Stomach smooth muscle (tissue), 2 donors: ENCODE measurements at regions not wholly inside any gene's neighbourhood (a gene's known extent, or its start where the extent isn't known, plus 50 kb on each side); places are given as distances from the start of the nearest gene placed in this dataset.
"Not testable (repeated sequence)": the region's sequence is repeated elsewhere in the genome, so short reads cannot be mapped to it uniquely, and the experiment has no call there.

Source experiments
- H3K27ac ChIP-seq: one replicate; pipeline ENCODE4 v1.7.0; 2013; ENCODE audit warnings: mild to moderate bottlenecking, low read length, inconsistent platforms
- H3K27me3 ChIP-seq, 2 donors: one replicate each; pipeline ENCODE4 v1.7.0; 2013; ENCODE audit warnings: low read length in 2 of 2; ENCODE audit not compliant: insufficient read depth in 2 of 2, control insufficient read depth in 1 of 2
- H3K36me3 ChIP-seq, 2 donors: one replicate each; pipeline ENCODE4 v1.7.0; 2013; ENCODE audit warnings: low read length in 2 of 2; ENCODE audit not compliant: control insufficient read depth in 2 of 2, insufficient read depth in 2 of 2
- H3K4me1 ChIP-seq: one replicate; pipeline ENCODE4 v1.7.0; 2013; ENCODE audit warnings: low read length; ENCODE audit not compliant: control insufficient read depth, insufficient read depth
- H3K4me3 ChIP-seq, 2 donors: one replicate each; pipeline ENCODE4 v1.7.0; 2013; ENCODE audit warnings: low read length in 2 of 2
- H3K9ac ChIP-seq, 2 donors: one replicate each; pipeline ENCODE4 v1.7.0; 2013; ENCODE audit warnings: low read length in 2 of 2, mild to moderate bottlenecking in 1 of 2
- H3K9me3 ChIP-seq, 2 donors: one replicate each; pipeline ENCODE4 v1.7.0; 2013; ENCODE audit warnings: low read length in 2 of 2; ENCODE audit not compliant: control insufficient read depth in 2 of 2
- donor health status: healthy.
- donor health status: Pancreatic carcinoma.

DNA sequence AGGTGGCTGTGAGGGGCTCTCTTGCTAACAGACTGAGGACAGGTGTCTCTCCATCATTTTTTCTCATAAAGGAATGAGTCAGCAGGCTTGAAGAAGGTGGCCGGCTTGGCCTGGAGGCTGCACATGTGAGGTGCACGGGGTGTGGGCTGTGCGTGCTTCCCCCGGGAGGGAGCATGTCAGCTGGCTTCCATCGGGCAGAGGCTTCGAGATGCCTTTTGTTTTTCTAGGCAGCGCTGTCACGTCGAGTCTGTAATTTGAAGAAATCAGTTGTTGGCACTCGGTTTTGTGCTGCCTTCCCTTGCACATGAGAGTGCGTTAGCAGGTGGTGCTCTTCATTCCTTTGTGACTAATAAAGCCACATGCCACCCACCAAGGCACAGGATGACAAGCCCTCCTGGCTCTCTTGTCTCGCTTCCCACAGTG is 89.7 kb downstream of the NPIPB11 start:
- Histone ChIP-seq H3K27me3 (no peaks in the 10 kb centered on the region), H3K36me3 (no peaks in the 10 kb centered on the region), H3K9ac (no peak overlapping the region), H3K4me3 (no peak overlapping the region), H3K4me1 (no peaks in the 10 kb centered on the region), H3K27ac (no peak overlapping the region), H3K9me3 (no peaks in the 10 kb centered on the region)

DNA sequence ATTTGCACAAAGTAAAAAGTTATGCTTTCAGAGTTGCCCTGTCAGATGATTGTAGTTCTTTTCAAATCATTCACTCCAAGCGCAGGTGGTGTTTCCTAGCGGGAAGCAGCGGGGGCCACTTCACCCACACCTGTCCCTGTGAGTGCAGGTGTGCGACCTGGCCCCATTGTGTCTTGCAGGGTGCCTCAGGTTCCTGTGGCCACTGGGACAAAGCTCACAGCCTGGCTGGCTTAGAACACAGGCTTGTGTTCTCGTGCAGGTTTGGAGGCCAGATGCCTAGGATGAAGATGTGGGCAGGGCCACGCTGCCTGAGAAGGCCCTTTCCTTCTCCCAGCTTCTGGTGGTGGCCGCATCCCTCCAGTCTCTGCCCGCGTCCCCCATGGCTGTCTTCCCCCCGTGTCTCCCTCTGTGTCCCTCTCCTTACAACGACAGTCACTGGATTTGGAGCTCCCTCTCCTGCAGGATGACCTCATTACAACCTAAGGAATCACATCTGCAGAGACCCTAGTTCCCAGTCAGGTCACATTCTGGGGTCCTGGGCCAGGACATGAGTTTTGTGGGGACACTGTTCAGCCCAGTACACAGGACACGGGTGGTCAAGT is 90.5 kb downstream of the NPIPB11 start:
- Histone ChIP-seq H3K9me3 (no peaks in the 10 kb centered on the region), H3K4me1 (no peaks in the 10 kb centered on the region), H3K36me3 (no peaks in the 10 kb centered on the region), H3K27me3 (no peaks in the 10 kb centered on the region), H3K9ac (no peak overlapping the region), H3K4me3 (no peak overlapping the region), H3K27ac (no peak overlapping the region)

DNA sequence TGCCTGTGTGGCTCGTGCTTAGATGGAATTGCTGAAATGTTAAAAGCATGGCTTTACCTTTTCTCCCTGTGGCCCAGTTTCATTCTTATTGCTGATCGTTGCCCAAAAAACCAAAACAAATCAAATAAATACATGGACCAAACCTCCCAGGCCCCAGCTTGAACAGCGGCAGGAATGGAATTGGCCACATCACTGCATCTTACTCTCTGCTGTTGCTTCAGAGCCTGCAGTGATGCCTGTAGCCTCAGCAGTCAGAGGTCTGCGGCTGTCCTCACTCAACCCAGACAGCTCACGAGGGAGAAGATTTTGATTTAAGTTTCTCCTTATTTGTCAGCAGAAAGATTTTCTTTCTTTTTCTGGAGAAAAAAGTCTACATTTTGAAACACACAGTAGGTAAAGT is 91.5 kb downstream of the NPIPB11 start:
- Histone ChIP-seq H3K36me3 (no peaks in the 10 kb centered on the region), H3K9ac (no peak overlapping the region), H3K4me3 (no peak overlapping the region), H3K9me3 (no peaks in the 10 kb centered on the region), H3K4me1 (no peaks in the 10 kb centered on the region), H3K27ac (no peak overlapping the region), H3K27me3 (no peaks in the 10 kb centered on the region)

DNA sequence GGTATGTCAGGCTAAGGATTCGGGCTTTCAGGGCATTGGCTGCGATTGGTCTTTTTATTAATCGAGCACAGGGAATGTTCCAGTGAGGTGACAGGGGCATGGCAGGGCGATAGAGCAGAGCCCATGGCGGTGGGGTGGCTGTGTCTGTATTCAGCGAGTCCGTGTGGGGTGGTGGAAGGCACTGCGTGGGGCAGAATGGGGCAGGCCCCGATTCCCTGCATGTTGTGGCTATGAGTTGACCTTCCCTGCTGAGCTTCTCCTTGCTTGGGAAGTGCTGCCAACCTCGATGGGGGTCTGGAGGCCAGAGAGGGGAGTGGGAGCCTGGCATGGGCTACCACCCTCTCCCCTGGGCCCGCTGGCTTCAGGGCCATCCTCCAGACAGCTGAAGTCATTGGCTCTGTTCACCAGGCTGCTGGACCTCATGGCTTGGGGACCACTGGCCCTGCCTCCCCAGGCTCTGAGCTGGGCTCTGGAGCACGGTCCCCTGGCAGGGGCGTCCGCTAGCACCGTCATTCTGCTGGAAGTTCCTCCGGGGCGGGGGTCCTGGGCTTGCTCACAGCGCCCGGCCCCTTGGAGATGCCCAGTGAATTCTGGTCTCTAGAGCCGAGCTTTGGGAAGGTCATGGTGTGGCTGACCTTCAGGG is 92.1 kb downstream of the NPIPB11 start:
- no peaks in the 10 kb centered on the region for H3K36me3 ChIP-seq
- H3K9ac ChIP-seq: no peak overlapping the region
- no peaks in the 10 kb centered on the region for H3K27me3 ChIP-seq
- H3K4me1 ChIP-seq: no peaks in the 10 kb centered on the region
- H3K4me3 ChIP-seq: no peak overlapping the region
- H3K9me3 ChIP-seq: no peaks in the 10 kb centered on the region
- no peak overlapping the region for H3K27ac ChIP-seq

DNA sequence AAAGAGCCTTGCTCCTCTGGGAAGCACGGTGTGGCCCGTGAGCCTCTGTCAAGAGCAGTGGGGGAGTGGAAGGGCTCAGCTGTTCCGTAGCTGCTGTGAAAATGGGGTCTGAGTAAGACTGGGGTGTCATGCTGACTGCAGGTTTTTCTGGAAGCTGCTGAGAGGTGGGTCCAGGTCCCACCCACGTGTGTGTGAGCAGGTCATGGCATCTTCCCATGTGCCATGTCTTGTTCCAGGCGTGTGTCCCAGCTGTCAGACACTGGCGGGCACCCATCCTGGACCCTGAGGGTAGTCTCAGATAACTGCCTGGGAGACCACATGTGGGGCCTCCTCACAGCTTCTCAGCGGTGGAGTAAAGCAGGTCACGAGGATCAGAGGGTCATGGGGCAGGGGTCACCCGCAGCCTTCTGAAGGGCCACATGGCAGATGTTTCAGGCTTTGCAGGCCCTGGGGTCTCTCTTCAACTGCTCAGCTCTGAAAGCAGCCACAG is 92.9 kb downstream of the NPIPB11 start:
- Histone ChIP-seq H3K9me3 (no peaks in the 10 kb centered on the region), H3K27me3 (no peaks in the 10 kb centered on the region), H3K36me3 (no peaks in the 10 kb centered on the region), H3K27ac (no peak overlapping the region), H3K4me1 (no peaks in the 10 kb centered on the region), H3K4me3 (no peak overlapping the region), H3K9ac (no peak overlapping the region)

DNA sequence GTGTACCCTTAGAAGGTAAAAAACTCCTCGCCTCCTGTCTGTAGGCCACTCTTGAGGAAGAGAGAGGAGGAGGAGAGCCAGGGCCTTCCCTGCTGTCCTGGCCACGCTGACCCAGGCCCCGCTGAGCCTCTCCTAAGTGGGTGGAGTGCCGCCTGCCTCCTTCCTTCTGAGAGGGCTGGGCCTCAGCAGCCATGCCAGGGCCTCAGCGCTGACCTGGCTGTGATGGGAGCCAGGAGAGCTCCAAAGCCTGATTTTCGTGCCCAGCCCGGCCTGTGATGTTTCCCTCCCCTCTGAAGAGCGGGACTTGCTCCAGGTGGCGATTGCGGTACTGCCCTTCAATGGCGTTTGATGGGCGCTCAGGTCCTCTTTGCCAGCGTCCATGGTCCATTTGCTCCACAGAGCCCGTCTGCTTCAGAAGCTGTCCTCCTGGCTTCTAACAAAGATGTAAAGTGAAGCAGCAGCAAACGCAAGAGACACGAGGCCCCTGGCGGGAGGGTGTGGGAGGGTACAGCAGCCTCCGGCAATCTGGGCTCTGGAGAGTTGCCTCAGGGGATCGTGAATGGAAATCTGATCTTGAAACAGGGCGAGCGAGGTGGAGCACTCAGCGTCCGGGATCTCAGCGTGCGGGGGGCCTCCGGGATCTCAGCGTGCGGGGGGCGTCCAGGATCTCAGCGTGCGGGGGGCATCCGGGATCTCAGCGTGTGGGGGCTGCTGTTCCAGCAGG is 93.5 kb downstream of the NPIPB11 start:
- H3K27ac ChIP-seq: no peak overlapping the region

DNA sequence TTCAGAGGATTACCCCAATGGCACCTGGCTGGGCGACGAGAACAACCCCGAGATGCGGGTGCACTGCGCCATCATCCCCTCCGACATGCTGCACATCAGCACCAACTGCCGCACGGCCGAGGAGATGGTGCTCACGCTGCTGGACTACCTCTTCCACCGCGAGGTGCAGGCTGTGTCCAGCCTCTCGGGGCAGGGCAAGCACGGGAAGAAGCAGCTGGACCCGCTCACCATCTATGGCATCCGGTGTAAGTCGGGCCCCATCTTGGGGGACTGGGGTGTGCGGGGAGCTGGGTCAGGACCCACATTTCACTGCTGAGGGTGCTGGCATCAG is 94.2 kb downstream of the NPIPB11 start:
- not testable (repeated sequence) for H3K9me3 ChIP-seq, H3K4me1 ChIP-seq, H3K4me3 ChIP-seq, H3K36me3 ChIP-seq, H3K27ac ChIP-seq, H3K27me3 ChIP-seq, H3K9ac ChIP-seq

More for the DNA sequence above, 93.5 kb downstream of the NPIPB11 start:
- Histone ChIP-seq H3K36me3 (no peaks in the 10 kb centered on the region), H3K27me3 (no peaks in the 10 kb centered on the region), H3K4me3 (no peak overlapping the region), H3K4me1 (peaks cover 3% of the 10 kb centered on the region), H3K9ac (no peak overlapping the region), H3K9me3 (no peaks in the 10 kb centered on the region)

DNA sequence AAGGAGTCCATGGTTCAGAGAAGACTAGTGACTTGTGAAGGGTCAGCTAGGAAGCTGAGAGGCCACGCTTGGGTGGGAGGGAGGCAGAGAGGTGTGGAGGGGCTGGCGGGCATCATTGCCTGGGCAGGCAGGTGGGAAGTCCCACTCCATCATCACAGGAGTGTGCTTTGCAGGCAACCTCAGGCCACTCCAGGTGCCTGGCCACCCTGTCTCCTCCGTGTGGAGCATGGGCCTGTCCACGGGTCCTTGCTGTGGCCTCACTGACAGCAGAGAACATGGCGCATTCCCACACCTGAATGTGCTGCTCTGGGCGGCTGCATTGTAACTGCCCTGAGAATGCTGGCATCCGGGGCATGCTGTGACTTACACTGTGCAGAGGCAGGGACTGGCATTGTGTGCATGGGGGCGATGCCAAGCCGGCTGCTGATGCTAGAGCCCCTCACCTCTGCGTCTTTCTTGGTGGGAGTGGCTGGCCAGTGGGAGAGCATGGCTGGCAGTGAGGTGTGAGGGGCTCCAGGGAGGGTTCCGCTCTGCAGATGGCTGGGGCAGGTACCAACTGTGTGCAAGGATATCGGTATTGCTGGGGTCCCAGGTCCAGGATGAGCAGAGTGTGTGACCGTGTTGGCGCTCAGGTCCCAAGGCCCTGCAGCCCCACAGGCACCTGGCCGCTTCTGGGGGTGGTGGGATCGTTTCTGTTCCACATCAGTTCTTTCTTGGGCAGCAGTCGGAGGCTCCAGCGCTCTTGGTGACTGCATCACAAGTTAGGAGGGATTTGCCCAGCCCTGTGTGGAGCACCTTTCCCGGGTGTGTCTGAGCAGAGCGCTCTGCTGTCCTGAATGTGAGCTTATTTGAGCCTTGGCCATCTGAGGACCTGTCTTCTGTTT is 94.8 kb downstream of the NPIPB11 start:
- Histone ChIP-seq H3K9me3 (no peaks in the 10 kb centered on the region), H3K27me3 (no peaks in the 10 kb centered on the region), H3K27ac (no peak overlapping the region), H3K4me3 (no peak overlapping the region), H3K4me1 (peaks cover 7% of the 10 kb centered on the region), H3K36me3 (no peaks in the 10 kb centered on the region), H3K9ac (no peak overlapping the region)

DNA sequence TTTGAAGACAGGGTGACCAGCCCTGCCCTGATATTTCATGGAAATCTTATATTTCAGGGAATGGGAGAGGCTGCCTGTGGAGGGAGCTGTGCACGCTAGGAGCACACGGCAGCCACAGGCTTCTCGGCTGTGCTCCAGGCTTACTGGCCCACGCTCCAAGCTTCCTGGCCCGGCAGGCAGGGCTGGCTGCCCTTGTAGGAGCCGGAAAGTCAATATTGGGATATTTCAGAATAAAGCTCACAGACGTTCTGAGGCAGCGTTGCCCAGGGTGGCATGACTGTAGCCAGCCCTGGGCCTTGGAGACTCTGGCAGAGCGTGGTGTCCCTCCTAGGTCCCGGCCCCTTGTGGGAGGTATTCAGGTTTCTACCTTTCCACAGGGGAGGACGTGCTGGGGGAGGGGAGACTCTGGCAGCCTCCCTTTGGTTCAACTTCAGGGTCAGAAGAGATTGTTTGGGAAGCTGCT is 95.6 kb downstream of the NPIPB11 start:
- H3K9ac ChIP-seq: no peak overlapping the region
- H3K36me3 ChIP-seq: no peaks in the 10 kb centered on the region
- no peaks in the 10 kb centered on the region for H3K27me3 ChIP-seq
- H3K4me3 ChIP-seq: no peak overlapping the region
- H3K9me3 ChIP-seq: no peaks in the 10 kb centered on the region
- H3K27ac ChIP-seq: no peak overlapping the region
- peaks cover 7% of the 10 kb centered on the region for H3K4me1 ChIP-seq

DNA sequence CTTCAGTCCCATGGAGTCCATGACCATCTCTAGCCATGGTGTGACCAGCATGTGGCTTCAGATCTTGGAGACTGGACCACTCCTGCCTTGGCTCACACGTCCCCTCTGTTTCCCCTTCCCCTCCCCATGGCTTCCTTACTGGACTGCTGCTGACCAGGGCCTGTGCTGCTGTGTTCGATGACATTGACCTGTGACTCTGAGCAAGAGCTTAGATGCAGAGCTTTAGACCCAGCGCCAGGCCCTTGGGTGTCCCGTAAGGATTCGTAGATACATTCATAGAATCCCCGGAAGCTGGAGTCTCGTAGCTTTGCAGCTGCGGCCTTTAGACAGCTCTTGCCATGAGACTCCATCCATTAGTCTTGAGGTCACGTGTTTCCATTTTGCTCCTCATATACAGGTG is 96.3 kb downstream of the NPIPB11 start:
- H3K9ac ChIP-seq, H3K4me3 ChIP-seq, H3K9me3 ChIP-seq, H3K27me3 ChIP-seq, H3K27ac ChIP-seq, H3K36me3 ChIP-seq, H3K4me1 ChIP-seq: not testable (repeated sequence)
